Endodermal cell (in vitro differentiated cells): ENCODE measurements at regions not wholly inside any gene's neighbourhood (a gene's known extent, or its start where the extent isn't known, plus 50 kb on each side); places are given as distances from the start of the nearest gene placed in this dataset.

ENCODE experiments used
- DNase-seq: peaks from one replicate; pipeline ENCODE4 v3.0.0-alpha.2; 2017
- H3K27ac ChIP-seq: 2 replicates; pipeline ENCODE4 v1.5.1; 2013; ENCODE audit warnings: mild to moderate bottlenecking, low read depth, low read length, moderate library complexity
- H3K27me3 ChIP-seq: 2 replicates; pipeline ENCODE4 v1.6.1; 2013; ENCODE audit warnings: mild to moderate bottlenecking, low read length, moderate library complexity; ENCODE audit not compliant: insufficient read depth, control insufficient read depth, poor library complexity, severe bottlenecking
- H3K36me3 ChIP-seq: 2 replicates; pipeline ENCODE4 v1.7.0; 2013; ENCODE audit warnings: mild to moderate bottlenecking, low read length, moderate library complexity; ENCODE audit not compliant: control insufficient read depth, insufficient read depth
- H3K4me1 ChIP-seq: one replicate; pipeline ENCODE4 v1.7.0; 2013; ENCODE audit warnings: low read length; ENCODE audit not compliant: control insufficient read depth, insufficient read depth
- H3K4me3 ChIP-seq: 2 replicates; pipeline ENCODE4 v1.5.1; 2013; ENCODE audit warnings: mild to moderate bottlenecking, low read length, moderate library complexity
- H3K9ac ChIP-seq: 2 replicates; pipeline ENCODE4 v1.6.1; 2013; ENCODE audit warnings: mild to moderate bottlenecking, low read length, moderate library complexity; ENCODE audit not compliant: poor library complexity, severe bottlenecking; ENCODE audit errors: extremely low read depth
- H3K9me3 ChIP-seq: 2 replicates; pipeline ENCODE4 v1.6.1; 2013; ENCODE audit warnings: mild to moderate bottlenecking, low read length, moderate library complexity; ENCODE audit not compliant: control insufficient read depth
- H3K27ac Mint-ChIP-seq: 2 replicates; pipeline ENCODE4 v1.8.0; 2020; ENCODE audit warnings: mixed read lengths
- H3K27me3 Mint-ChIP-seq: 2 replicates; pipeline ENCODE4 v1.8.0; 2021; ENCODE audit warnings: mild to moderate bottlenecking, mixed read lengths; ENCODE audit not compliant: insufficient read depth
- H3K36me3 Mint-ChIP-seq: 2 replicates; pipeline ENCODE4 v1.8.0; 2020; ENCODE audit warnings: low read depth, mixed read lengths
- H3K4me1 Mint-ChIP-seq: 2 replicates; pipeline ENCODE4 v1.8.0; 2020; ENCODE audit warnings: mixed read lengths
- H3K4me3 Mint-ChIP-seq: 2 replicates; pipeline ENCODE4 v1.8.0; 2020; ENCODE audit warnings: mild to moderate bottlenecking, moderate library complexity, mixed read lengths
- H3K9me3 Mint-ChIP-seq: 2 replicates; pipeline ENCODE4 v1.8.0; 2020; ENCODE audit warnings: mild to moderate bottlenecking, mixed read lengths
- CTCF ChIP-seq: fragments of 200-600 bp; sonication (generic); conservative IDR thresholded peaks from 2 replicates; pipeline ENCODE4 v1.5.0; 2021; ENCODE audit warnings: antibody characterized with exemption, mild to moderate bottlenecking
- WGBS, 2 experiments: methylation state at CpG; one replicate each; pipeline versions ENCODE4 v1.1.5 to v1.1.7; 2013; ENCODE audit warnings: missing lambda C conversion rate in 2 of 2, mixed read lengths in 1 of 2; ENCODE audit not compliant: insufficient coverage in 1 of 2, insufficient read length in 1 of 2; 5-methylcytosine and 5-hydroxymethylcytosine counted together

GRCh38 chr2:48259811-48260210 lies 54.7 kb upstream of the FOXN2 start:
- H3K4me1 Mint-ChIP-seq, result no peaks in the 10 kb centered on the region
- H3K9ac ChIP-seq, result no peak overlapping the region
- H3K27ac ChIP-seq, result no peak overlapping the region
- H3K36me3 ChIP-seq, result no peaks in the 10 kb centered on the region
- H3K4me3 ChIP-seq, result no peak overlapping the region
- H3K9me3 ChIP-seq, result no peaks in the 10 kb centered on the region
- H3K27me3 ChIP-seq, result no peaks in the 10 kb centered on the region
- DNase-seq, result no peak
- H3K27ac Mint-ChIP-seq, result no peak overlapping the region
- no peaks in the 10 kb centered on the region for H3K9me3 Mint-ChIP-seq
- WGBS, 2 experiments, result 94 to 100% methylated on average over 1 of the region's 1 CpG
- H3K4me1 ChIP-seq, result no peaks in the 10 kb centered on the region
- no peak for TF ChIP-seq CTCF
- no peaks in the 10 kb centered on the region for H3K27me3 Mint-ChIP-seq
- H3K36me3 Mint-ChIP-seq, result no peaks in the 10 kb centered on the region
- H3K4me3 Mint-ChIP-seq, result no peak overlapping the region

- Histone ChIP-seq H3K9me3 (no peaks in the 10 kb centered on the region), H3K4me1 (no peaks in the 10 kb centered on the region)
Observed at GRCh38 chr2:48264627-48265026, 49.9 kb upstream of the FOXN2 start.

More at GRCh38 chr2:48264627-48265026, 49.9 kb upstream of the FOXN2 start:
- H3K9me3 Mint-ChIP-seq, result no peaks in the 10 kb centered on the region
- H3K27ac ChIP-seq, result no peak overlapping the region
- H3K4me3 ChIP-seq, result no peak overlapping the region
- no peak for DNase-seq
- H3K27ac Mint-ChIP-seq, result no peak overlapping the region
- no peaks in the 10 kb centered on the region for H3K36me3 ChIP-seq
- H3K27me3 ChIP-seq, result no peaks in the 10 kb centered on the region
- TF ChIP-seq CTCF, result no peak
- no peak overlapping the region for H3K9ac ChIP-seq
- WGBS, 2 experiments, result 100% methylated on average over 1 of the region's 1 CpG
- H3K36me3 Mint-ChIP-seq, result no peaks in the 10 kb centered on the region
- H3K4me1 Mint-ChIP-seq, result no peaks in the 10 kb centered on the region
- no peak overlapping the region for H3K4me3 Mint-ChIP-seq
- peaks cover 4% of the 10 kb centered on the region for H3K27me3 Mint-ChIP-seq
